Gastroesophageal sphincter (tissue), 4 donors: ENCODE measurements at regions not wholly inside any gene's neighbourhood (a gene's known extent, or its start where the extent isn't known, plus 50 kb on each side); places are given as distances from the start of the nearest gene placed in this dataset.
"Not testable (repeated sequence)": the region's sequence is repeated elsewhere in the genome, so short reads cannot be mapped to it uniquely, and the experiment has no call there.

Experiments
- ATAC-seq: fragments of 150-250 bp; one replicate; pipeline ENCODE4 v1.9.1; 2016; ENCODE audit warnings: mild to moderate bottlenecking, moderate library complexity
- H3K27ac ChIP-seq, 4 donors: fragments of 200-600 bp; sonication (generic) in 3 of 4; 1 replicate in 3 of 4; 2 replicates in 1 of 4; pipeline ENCODE4 v1.5.1; 2016 to 2019
- H3K27me3 ChIP-seq: fragments of 200-600 bp; sonication (generic); one replicate; pipeline ENCODE4 v1.5.1; 2019
- H3K36me3 ChIP-seq, 2 donors: fragments of 200-600 bp; sonication (generic); one replicate each; pipeline ENCODE4 v1.5.1; 2019; ENCODE audit warnings: control low read depth in 1 of 2
- H3K4me1 ChIP-seq, 3 donors: fragments of 200-600 bp; sonication (generic); 1 replicate in 2 of 3; 2 replicates in 1 of 3; pipeline ENCODE4 v1.5.1; 2016 to 2019; ENCODE audit warnings: control low read depth in 2 of 3
- H3K4me3 ChIP-seq, 2 donors: fragments of 200-600 bp; sonication (generic); one replicate each; pipeline ENCODE4 v1.5.1; 2019; ENCODE audit warnings: mild to moderate bottlenecking in 1 of 2, moderate library complexity in 1 of 2
- H3K9me3 ChIP-seq, 3 donors: fragments of 200-600 bp; sonication (generic); one replicate each; pipeline ENCODE4 v1.5.1; 2017 to 2019; ENCODE audit warnings: control low read depth in 2 of 3
- EP300 ChIP-seq: sonication (generic); formaldehyde crosslinking; IDR thresholded peaks from one replicate; pipeline ENCODE4 v1.6.1; 2017; ENCODE audit warnings: antibody characterized with exemption, mild to moderate bottlenecking
- POLR2A ChIP-seq, 2 donors: fragments of 450-650 bp; IDR thresholded peaks; one replicate each; pipeline ENCODE4 v1.6.1; 2017; ENCODE audit warnings: antibody characterized with exemption in 2 of 2, mild to moderate bottlenecking in 2 of 2, moderate library complexity in 1 of 2
- POLR2AphosphoS5 ChIP-seq: sonication (generic); formaldehyde crosslinking; IDR thresholded peaks from one replicate; pipeline ENCODE4 v1.6.1; 2017; ENCODE audit warnings: antibody characterized with exemption
- WGBS, 2 donors: methylation state at CpG; one replicate each; pipeline ENCODE4 v1.1.5; 2018; ENCODE audit warnings: low coverage in 1 of 2; 5-methylcytosine and 5-hydroxymethylcytosine counted together
- TF ChIP-seq, protein P1 (sequence below), 4 experiments: fragments of 200-600 bp in 2 of 4; fragments of 450-650 bp in 2 of 4; sonication (generic) in 1 of 4; IDR thresholded peaks; one replicate each; pipeline ENCODE4 v1.5.1; 2017 to 2019; ENCODE audit warnings: antibody characterized with exemption in 4 of 4, mild to moderate bottlenecking in 2 of 4, moderate library complexity in 2 of 4

DNA sequence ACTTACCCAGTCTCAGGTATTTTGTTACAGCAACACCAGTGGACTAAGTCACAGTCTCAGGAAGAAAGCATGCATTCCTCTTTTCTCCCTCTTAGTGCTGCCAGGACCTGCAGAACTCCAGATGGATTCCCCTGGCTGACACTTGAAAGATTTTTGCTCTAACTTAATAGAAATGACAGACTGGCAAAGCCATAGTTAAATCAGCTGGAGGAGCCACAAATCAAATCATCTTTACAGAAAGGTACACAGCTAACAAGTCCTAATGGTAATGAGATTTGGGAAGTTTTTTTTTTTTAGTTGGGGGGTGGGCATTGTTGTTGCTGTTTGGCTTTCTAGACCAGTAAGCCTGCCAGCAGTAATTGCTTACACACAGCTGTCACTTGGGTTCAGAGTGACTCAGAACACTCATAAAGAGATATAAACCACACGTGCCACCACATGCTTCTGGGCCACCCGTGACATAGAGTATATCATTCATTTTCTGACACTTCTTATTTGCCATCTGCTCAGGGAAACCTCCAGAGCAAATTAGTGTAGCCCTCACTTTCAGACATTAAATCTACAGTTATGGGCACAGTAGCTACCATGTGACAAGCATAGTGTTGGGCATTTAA lies 72.4 kb downstream of the FH start:
- ATAC-seq = no peak
- H3K27ac ChIP-seq = no peak overlapping the region
- H3K9me3 ChIP-seq = peaks cover 0 to 4% (median 0%) of the 10 kb centered on the region in 3 donors
- H3K27me3 ChIP-seq = no peaks in the 10 kb centered on the region
- no peaks in the 10 kb centered on the region for H3K36me3 ChIP-seq
- no peak for TF ChIP-seq EP300
- H3K4me1 ChIP-seq = no peaks in the 10 kb centered on the region
- H3K4me3 ChIP-seq = no peak overlapping the region
- WGBS, 2 donors = 11 to 18% methylated on average over 2 of the region's 2 CpGs

DNA sequence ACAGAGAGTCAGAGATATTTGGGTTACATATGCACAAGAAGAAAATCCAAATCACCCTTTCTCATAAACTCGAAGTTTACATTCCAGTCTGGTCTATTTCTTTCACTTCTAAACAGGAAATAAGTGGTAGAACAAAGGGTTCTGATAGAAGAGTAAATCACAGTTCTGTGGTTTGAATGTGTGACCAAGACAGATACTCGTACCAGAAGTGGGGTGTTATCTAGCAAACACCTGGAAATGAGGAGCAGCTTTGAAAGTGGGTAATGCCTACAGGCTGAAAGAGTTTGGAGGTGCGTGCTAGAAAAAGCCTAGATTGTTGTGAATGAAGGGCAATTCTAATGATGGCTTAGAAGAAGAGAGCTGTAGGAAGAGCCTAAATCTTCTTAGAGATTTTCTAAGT lies 74.7 kb downstream of the FH start:
- Histone ChIP-seq H3K4me1 (no peaks in the 10 kb centered on the region), H3K4me3 (no peak overlapping the region), H3K36me3 (no peaks in the 10 kb centered on the region), H3K27ac (no peak overlapping the region), H3K27me3 (no peaks in the 10 kb centered on the region), H3K9me3 (peaks cover 0 to 4% (median 0%) of the 10 kb centered on the region in 3 donors)
- TF ChIP-seq POLR2AphosphoS5 (no peak), POLR2A (IDR thresholded peaks at IDR 0.05) (no peak), EP300 (no peak)
- TF ChIP-seq, protein P1, sequence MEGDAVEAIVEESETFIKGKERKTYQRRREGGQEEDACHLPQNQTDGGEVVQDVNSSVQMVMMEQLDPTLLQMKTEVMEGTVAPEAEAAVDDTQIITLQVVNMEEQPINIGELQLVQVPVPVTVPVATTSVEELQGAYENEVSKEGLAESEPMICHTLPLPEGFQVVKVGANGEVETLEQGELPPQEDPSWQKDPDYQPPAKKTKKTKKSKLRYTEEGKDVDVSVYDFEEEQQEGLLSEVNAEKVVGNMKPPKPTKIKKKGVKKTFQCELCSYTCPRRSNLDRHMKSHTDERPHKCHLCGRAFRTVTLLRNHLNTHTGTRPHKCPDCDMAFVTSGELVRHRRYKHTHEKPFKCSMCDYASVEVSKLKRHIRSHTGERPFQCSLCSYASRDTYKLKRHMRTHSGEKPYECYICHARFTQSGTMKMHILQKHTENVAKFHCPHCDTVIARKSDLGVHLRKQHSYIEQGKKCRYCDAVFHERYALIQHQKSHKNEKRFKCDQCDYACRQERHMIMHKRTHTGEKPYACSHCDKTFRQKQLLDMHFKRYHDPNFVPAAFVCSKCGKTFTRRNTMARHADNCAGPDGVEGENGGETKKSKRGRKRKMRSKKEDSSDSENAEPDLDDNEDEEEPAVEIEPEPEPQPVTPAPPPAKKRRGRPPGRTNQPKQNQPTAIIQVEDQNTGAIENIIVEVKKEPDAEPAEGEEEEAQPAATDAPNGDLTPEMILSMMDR (IDR thresholded peaks at IDR 0.05) = no peak
- WGBS, 2 donors = 19 to 59% methylated on average over 2 to 3 of the region's 3 CpGs
- ATAC-seq = no peak

DNA sequence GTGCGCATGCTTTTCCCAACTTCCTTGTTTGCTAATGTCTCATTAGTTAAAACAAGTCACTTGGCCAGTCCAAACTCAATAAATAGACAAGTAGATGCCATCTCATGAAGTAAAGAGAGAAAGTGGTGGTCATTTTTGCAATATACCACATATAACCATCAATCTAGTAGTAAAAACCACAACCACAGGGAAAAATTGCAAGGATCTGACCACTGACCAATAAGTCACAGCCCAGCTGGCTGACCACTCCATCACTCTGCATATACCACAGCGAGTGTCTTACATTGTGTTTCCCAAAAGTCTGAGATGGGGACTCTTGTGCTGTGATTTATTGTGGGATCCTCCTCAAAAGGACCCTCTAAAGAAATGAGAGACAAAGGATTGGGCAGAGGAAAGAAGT lies 76.0 kb downstream of the FH start:
- Histone ChIP-seq H3K27ac (no peak overlapping the region), H3K4me1 (no peaks in the 10 kb centered on the region), H3K27me3 (no peaks in the 10 kb centered on the region), H3K9me3 (peaks cover 0 to 4% (median 0%) of the 10 kb centered on the region in 3 donors), H3K4me3 (no peak overlapping the region), H3K36me3 (no peaks in the 10 kb centered on the region)
- TF ChIP-seq POLR2AphosphoS5 (no peak), POLR2A (IDR thresholded peaks at IDR 0.05) (no peak), EP300 (no peak)
- TF ChIP-seq, protein P1 (IDR thresholded peaks at IDR 0.05) = no peak
- ATAC-seq = no peak
- 85 to 89% methylated on average over 2 of the region's 2 CpGs for WGBS, 2 donors

DNA sequence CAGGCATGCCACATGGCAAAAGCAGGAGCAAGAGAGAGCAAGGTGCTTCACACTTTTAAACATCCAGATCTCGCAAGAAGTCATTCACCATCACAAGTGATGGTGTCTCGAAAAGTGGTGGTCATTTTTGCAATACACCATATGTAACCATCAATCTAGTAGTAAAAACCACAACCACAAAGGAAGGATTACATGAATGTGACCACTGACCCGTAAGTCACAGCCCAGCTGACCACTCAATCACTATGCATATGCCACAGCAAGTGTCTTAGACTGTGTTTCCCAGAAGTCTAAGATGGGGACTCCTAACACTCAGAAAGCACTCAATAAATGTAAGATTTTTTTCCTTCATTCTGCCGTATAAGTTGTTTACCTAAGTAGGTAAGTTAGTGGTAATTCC lies 76.9 kb downstream of the FH start:
- Histone ChIP-seq H3K4me1 (no peaks in the 10 kb centered on the region), H3K27ac (no peak overlapping the region), H3K4me3 (no peak overlapping the region), H3K36me3 (no peaks in the 10 kb centered on the region), H3K27me3 (no peaks in the 10 kb centered on the region), H3K9me3 (peaks cover 0 to 4% (median 0%) of the 10 kb centered on the region in 3 donors)
- no peak for ATAC-seq
- no peak for TF ChIP-seq EP300
- TF ChIP-seq POLR2AphosphoS5 = no peak
- TF ChIP-seq, protein P1 (IDR thresholded peaks at IDR 0.05) = no peak
- TF ChIP-seq POLR2A (IDR thresholded peaks at IDR 0.05) = no peak
- WGBS, 2 donors = 83 to 85% methylated on average over 3 to 4 of the region's 4 CpGs

DNA sequence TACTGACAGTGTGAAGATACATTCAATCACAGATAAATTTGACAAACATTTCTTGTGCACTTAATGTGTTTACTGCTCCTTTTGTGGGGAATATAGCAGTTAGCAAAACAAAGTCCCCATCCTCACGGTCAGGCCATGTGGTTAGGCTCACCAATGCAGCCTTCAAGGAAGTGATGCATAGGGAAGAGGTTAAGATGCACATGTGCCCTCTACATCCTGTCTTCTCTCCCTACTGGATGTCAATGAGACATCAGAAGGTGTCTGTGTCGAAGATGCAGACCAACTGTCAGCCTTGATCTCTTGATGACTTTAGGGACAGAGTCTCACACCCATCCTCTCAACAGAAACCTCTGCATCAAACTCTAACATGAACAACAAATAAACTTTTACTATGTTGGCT lies 78.7 kb downstream of the FH start:
- Histone ChIP-seq H3K4me1 (no peaks in the 10 kb centered on the region), H3K27me3 (no peaks in the 10 kb centered on the region), H3K36me3 (no peaks in the 10 kb centered on the region), H3K4me3 (no peak overlapping the region), H3K27ac (no peak overlapping the region), H3K9me3 (peaks cover 0 to 4% (median 0%) of the 10 kb centered on the region in 3 donors)
- no peak for TF ChIP-seq EP300
- WGBS, 2 donors = 9 to 24% methylated on average over 2 of the region's 2 CpGs
- ATAC-seq = no peak

DNA sequence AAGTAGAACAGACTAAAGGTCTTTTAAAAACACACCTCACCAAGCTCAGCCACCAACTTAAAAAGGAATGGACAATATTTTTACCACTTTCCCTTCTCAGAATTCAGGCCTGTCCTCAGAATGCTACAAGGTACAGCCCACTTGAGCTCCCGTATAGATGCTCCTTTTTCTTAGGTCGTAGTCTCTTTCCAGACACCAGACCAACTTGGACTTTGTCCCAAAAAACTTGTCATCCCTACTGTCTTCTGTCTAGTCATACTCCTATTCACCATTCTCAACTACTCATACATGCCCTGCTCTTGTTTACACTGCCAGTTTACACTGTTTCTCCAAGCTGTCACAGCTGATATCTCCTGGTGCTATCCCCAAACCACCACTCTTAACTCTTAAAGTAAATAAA lies 80.9 kb downstream of the FH start:
- WGBS, 2 donors = 37 to 42% methylated on average over 2 of the region's 2 CpGs
- H3K4me3 ChIP-seq, H3K4me1 ChIP-seq, H3K27ac ChIP-seq, ATAC-seq, H3K36me3 ChIP-seq, H3K9me3 ChIP-seq, H3K27me3 ChIP-seq: not testable (repeated sequence)
